ENCODE measurements at regions not wholly inside any gene's neighbourhood (a gene's known extent, or its start where the extent isn't known, plus 50 kb on each side); places are given as distances from the start of the nearest gene placed in this dataset.

- no peak for DNase-seq
These were observed 479.6 kb upstream of the TENM4 start for GRCh38 chr11:79920480-79920879.

GRCh38 chr11:79919350-79919749, 478.5 kb upstream of the TENM4 start:
- no peak for DNase-seq

- DNase-seq, result no peak
These were observed 478.0 kb upstream of the TENM4 start for GRCh38 chr11:79918846-79919245.

- DNase-seq, result no peak
These were observed 465.3 kb upstream of the TENM4 start for GRCh38 chr11:79906164-79906563.

DNA sequence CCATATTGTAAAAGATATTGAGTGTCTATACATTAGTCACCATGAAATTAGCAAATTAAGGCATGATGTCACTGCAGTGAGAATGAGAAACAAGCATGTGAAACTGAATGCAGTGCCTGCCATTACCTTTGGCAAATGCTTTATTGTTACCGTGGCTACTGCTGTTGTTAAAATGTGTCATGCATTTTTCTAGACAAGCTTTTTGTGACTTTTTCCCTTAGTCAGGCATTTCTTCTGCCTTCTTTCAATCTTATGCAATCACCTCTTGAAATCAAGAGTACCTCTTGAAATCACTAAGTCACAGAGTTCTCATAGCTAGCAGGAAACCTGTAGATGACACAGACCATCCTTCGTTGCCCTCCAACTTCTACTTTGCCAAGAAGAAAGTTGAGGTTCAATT, 461.7 kb upstream of the TENM4 start:
- DNase-seq, result no peak

DNA sequence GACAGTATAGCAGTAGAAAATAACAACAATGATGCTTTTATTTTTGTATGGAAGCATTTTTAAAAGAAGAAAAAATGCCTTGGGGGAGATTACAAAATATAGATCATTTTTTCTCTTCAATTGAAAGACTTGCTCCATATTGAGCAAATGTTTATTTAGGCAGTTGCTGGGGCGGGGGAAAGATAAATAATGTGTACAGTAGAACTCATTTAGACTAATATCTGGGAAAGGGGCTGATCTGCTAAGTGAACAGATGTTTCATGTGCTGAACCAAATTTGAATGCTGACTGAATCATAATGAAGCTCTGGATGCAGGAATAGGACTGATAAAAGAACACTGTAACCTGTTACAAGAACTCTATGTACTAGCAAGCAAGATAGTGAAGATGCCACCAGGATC, 457.1 kb upstream of the TENM4 start:
- DNase-seq, result no peak

DNA sequence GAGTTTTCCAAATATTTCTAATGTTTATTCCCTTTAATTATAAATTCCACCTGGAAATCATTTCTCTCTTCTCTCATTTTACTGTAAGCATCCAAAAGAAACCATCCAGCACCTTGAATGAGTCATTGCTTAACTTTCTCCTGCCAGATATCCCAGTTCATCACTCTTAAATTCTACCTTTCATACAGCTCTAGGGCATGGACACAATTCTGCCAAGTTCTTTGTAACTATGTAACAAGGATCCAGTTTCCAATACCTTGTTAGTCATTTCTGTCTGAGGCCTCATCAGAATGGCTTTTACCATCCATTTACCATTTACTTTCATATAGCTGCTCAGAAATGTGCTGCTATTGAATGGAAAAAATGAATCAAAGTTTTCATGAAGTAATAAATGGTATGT, 455.4 kb upstream of the TENM4 start:
- no peak for DNase-seq

GRCh38 chr11:79894111-79894510, 453.3 kb upstream of the TENM4 start:
- DNase-seq, result no peak

- DNase-seq, result no peak
These were observed 449.4 kb upstream of the TENM4 start for GRCh38 chr11:79890272-79890671.

DNA sequence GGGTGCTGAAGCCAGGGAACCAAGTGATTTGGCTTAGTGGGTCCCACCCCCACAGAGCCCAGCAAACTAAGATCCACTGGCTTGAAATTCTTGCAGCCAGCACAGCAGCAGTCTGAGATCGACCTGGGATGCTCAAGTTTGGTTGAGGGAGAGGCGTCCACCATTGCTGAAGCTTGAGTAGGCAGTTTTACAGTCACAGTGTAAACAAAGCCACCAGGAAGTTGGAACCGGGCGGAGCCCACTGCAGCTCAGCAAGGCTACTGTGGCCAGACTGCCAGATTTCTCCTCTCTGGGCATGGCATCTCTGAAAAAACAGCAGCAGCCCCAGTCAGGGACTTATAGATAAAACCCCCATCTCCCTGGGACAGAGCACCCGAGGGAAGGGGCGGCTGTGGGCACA, 424.1 kb upstream of the TENM4 start:
- no peak for DNase-seq

- no peak for DNase-seq
These were observed 419.5 kb upstream of the TENM4 start for GRCh38 chr11:79860336-79860735.

- no peak for DNase-seq
These were observed 416.8 kb upstream of the TENM4 start for GRCh38 chr11:79857377-79858214.

- no peak for DNase-seq
These were observed 411.3 kb upstream of the TENM4 start for GRCh38 chr11:79852176-79852575.

GRCh38 chr11:79845002-79845709, 404.3 kb upstream of the TENM4 start:
- DNase-seq, result no peak

- no peak for DNase-seq
These were observed 393.2 kb upstream of the TENM4 start for GRCh38 chr11:79834015-79834414.

DNA sequence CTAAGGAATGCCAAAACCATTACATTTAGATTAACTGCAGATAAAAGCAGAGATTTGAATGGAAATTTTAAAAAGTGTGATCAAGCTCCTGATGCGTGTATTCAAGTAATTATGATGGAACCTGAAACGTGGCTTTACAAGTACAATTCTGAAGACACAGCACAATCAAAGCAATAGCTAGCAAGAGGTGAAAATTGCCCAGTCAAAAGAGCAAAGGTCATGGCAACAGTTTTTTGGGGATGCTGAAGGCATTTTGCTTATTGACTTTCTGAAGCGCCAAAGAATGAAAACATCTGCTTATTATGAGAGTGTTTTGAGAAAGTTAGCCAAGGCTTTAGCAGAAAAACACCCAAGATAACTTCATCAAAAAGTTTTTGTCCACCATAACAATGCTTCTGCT, 389.6 kb upstream of the TENM4 start:
- DNase-seq, result no peak

DNA sequence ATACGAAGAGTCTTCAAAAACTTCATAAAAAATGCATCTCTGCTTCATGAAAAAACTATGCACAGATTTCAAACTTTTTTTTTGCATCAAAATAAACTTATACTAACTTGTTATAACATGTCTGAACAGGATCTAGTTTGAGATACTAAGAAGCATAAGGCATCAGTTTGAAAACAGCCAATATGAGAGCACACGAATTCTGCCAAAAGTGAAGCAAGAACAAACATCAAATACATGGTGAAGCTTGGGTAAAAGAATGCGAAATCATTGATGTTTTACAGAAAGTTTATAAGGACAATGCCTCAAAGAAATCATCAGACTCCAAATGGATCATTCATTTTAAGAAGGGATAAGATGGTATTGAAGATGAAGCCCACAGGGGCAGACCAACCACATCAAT, 389.1 kb upstream of the TENM4 start:
- no peak for DNase-seq

DNA sequence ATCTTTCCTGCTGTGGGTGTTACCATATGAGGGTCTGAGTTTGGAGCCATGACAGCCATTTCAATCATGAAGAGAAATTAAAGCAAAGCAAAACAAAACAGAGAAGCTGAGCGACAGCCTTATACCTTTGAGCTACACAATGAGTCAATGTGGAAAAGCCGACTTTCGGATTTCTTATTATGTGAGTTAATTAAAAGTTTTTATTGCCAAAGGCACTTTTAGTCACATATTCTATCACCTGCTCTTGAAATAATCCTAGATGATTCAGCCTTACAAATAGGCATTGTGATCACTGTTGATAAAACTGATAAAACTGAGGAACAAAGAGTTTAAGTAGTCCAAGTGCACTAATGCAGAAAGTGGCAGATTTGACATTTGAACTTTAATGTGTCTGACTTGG, 381.9 kb upstream of the TENM4 start:
- no peak for DNase-seq

GRCh38 chr11:79813551-79813950, 372.7 kb upstream of the TENM4 start:
- DNase-seq, result no peak

DNA sequence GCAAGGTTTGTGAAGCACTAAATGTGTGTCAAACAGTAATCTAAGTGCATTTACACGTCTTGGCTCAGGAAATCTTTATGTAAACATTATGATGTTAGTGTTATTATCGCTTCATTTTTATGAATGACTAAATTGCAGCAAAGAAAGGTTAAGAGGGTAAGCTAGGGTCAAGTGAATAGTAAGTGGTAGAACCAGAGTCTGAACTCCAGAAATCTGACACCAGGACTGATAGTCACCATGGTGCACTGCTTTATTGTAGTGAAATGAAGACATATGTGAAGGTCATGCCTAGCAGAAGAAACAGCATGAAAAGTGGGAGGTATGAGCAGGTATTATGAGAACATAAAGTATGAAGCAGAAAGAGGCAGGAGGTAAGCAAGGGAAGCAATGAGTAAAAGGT, 368.7 kb upstream of the TENM4 start:
- DNase-seq, result no peak

DNA sequence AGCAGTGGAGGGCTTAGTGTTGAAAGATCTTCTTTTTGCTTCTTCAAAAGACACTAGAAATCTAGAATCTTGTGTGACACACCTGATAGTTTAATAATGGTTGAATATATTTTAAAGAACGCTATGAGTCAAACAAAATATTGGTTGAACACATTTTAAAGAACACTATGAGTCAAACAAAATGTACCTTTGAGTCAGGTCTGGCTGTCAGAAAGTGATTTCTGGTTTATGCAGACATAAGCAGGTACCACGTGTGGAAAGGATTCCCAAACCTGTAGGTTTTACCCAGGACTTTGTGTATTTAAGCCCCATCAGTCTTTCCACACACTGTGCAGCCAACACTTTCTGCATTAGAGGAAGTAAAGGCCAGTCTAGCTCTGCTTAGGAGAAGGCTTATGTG, 366.7 kb upstream of the TENM4 start:
- no peak for DNase-seq

- DNase-seq, result no peak
These were observed 355.9 kb upstream of the TENM4 start for GRCh38 chr11:79796704-79797103.

- no peak for DNase-seq
These were observed 353.9 kb upstream of the TENM4 start for GRCh38 chr11:79794484-79795393.
